Suprapubic skin (tissue), 4 donors: ENCODE measurements at regions not wholly inside any gene's neighbourhood (a gene's known extent, or its start where the extent isn't known, plus 50 kb on each side); places are given as distances from the start of the nearest gene placed in this dataset.

ENCODE experiments used
- DNase-seq, 2 donors: peaks; one replicate each; pipeline ENCODE4 v3.0.0-alpha.2; 2019; ENCODE audit warnings: low spot score in 2 of 2
- H3K27ac ChIP-seq: fragments of 200-600 bp; sonication (generic); one replicate; pipeline ENCODE4 v1.5.1; 2019
- H3K27me3 ChIP-seq: fragments of 200-600 bp; sonication (generic); one replicate; pipeline ENCODE4 v1.5.1; 2019
- H3K36me3 ChIP-seq: fragments of 200-600 bp; sonication (generic); one replicate; pipeline ENCODE4 v1.5.1; 2019
- H3K4me1 ChIP-seq: fragments of 200-600 bp; sonication (generic); one replicate; pipeline ENCODE4 v1.5.1; 2019
- H3K4me3 ChIP-seq: fragments of 200-600 bp; sonication (generic); one replicate; pipeline ENCODE4 v1.5.1; 2019; ENCODE audit warnings: mild to moderate bottlenecking
- H3K9me3 ChIP-seq: fragments of 200-600 bp; sonication (generic); one replicate; pipeline ENCODE4 v1.5.1; 2019
- EP300 ChIP-seq: sonication (generic); formaldehyde crosslinking; IDR thresholded peaks from one replicate; pipeline ENCODE4 v1.6.1; 2017; ENCODE audit warnings: antibody characterized with exemption
- POLR2A ChIP-seq, 2 donors: fragments of 450-650 bp; IDR thresholded peaks; one replicate each; pipeline ENCODE4 v1.6.1; 2017; ENCODE audit warnings: antibody characterized with exemption in 2 of 2, mild to moderate bottlenecking in 2 of 2, moderate library complexity in 2 of 2
- POLR2AphosphoS5 ChIP-seq, 3 donors: sonication (generic); formaldehyde crosslinking; IDR thresholded peaks; one replicate each; pipeline ENCODE4 v1.6.1; 2017; ENCODE audit warnings: antibody characterized with exemption in 3 of 3
- WGBS: methylation state at CpG from one replicate; pipeline ENCODE4 v1.1.5; 2018; 5-methylcytosine and 5-hydroxymethylcytosine counted together
- TF ChIP-seq, protein P1 (sequence below), 2 donors: fragments of 200-600 bp in 1 of 2; fragments of 450-650 bp in 1 of 2; sonication (generic) in 1 of 2; IDR thresholded peaks; one replicate each; pipeline ENCODE4 v1.5.1; 2016 to 2019; ENCODE audit warnings: antibody characterized with exemption in 2 of 2, mild to moderate bottlenecking in 1 of 2, moderate library complexity in 1 of 2

DNA sequence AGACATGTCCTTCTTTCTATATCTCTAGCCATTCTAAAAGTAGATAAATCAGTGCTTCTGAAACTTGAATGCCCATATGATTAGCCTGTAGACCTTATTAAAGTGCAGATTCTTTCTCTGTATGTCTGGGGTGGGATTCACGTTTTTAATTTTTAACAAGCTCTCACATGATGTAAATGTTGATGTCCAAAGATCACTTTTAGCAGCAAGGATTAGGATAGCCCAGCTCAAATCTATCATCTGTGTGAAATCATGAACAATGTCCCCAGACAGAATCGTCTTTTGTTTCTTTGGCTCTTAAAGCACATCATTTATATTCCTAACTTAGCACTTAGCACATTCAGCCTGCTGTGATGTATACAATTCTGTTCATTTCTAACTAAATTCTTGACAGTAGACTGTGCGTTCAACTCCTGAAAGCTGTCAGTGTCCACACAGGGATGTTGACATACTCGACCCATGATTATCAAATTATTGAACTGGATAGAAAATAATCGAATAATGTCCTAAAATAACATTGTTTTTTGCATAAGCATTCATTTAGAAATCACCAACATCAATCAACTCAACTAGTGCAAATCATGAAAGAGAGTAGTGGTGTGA, 102.1 kb upstream of the MLIP start:
- TF ChIP-seq POLR2A (IDR thresholded peaks at IDR 0.05): no peak
- no peak for TF ChIP-seq EP300
- TF ChIP-seq, protein P1, sequence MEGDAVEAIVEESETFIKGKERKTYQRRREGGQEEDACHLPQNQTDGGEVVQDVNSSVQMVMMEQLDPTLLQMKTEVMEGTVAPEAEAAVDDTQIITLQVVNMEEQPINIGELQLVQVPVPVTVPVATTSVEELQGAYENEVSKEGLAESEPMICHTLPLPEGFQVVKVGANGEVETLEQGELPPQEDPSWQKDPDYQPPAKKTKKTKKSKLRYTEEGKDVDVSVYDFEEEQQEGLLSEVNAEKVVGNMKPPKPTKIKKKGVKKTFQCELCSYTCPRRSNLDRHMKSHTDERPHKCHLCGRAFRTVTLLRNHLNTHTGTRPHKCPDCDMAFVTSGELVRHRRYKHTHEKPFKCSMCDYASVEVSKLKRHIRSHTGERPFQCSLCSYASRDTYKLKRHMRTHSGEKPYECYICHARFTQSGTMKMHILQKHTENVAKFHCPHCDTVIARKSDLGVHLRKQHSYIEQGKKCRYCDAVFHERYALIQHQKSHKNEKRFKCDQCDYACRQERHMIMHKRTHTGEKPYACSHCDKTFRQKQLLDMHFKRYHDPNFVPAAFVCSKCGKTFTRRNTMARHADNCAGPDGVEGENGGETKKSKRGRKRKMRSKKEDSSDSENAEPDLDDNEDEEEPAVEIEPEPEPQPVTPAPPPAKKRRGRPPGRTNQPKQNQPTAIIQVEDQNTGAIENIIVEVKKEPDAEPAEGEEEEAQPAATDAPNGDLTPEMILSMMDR (IDR thresholded peaks at IDR 0.05): no peak
- no peak for TF ChIP-seq POLR2AphosphoS5 (IDR thresholded peaks at IDR 0.05)
- no peak overlapping the region for H3K4me3 ChIP-seq
- no peaks in the 10 kb centered on the region for H3K9me3 ChIP-seq
- H3K27me3 ChIP-seq: no peaks in the 10 kb centered on the region
- H3K27ac ChIP-seq: no peak overlapping the region
- H3K4me1 ChIP-seq: no peaks in the 10 kb centered on the region
- DNase-seq: no peak
- no peaks in the 10 kb centered on the region for H3K36me3 ChIP-seq
- 90% methylated on average over 5 of the region's 5 CpGs for WGBS

DNA sequence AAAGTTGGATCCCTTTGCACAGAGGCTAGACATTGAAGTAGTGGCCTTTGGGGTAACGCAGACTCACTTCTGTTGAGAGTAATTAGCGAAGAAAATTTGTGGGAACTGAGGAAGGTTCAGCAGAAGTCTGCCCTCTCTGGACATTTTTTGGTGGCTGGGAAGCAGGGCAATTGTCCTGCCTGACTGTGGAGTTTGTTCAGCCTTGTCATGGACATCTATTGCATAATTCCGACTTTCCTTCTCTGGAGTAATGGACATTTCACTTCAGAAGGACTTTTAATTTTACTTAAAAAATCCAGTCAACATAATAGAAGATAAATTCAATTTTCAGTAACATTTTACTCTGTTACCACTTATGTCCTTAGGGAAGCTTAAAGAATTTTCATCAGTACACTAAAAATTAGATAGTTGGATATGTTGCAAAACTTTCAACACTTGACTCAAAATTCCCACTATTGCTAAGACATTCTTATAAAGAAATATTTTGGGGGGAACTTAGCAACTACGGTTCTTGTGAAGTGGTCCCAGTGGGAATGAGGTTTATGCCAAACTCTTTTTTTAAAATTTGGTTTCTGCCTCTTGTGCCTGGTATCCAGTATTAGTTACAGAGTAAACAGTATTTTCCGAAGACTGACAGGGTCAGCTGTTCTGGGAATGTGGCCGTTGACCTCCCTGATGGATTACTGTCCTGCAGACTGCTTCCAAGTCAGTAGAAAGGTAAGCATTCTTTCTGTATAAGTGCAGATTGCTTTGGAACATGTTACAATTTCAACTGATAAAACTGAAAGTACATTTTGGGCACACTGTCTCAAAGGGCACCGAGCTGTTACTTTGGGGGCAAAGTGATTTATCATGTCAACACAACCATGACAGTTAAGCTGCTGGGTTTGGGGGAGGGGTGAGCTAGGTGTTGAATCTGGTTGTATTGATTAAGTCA, 100.6 kb upstream of the MLIP start:
- WGBS: 58% methylated on average over 7 of the region's 7 CpGs
- Histone ChIP-seq H3K4me3 (no peak overlapping the region), H3K27ac (no peak overlapping the region), H3K36me3 (no peaks in the 10 kb centered on the region), H3K9me3 (no peaks in the 10 kb centered on the region), H3K27me3 (no peaks in the 10 kb centered on the region), H3K4me1 (no peaks in the 10 kb centered on the region)
- TF ChIP-seq, protein P1 (IDR thresholded peaks at IDR 0.05): no peak
- TF ChIP-seq POLR2A (IDR thresholded peaks at IDR 0.05) (no peak), POLR2AphosphoS5 (IDR thresholded peaks at IDR 0.05) (no peak), EP300 (no peak)
- DNase-seq: no peak

DNA sequence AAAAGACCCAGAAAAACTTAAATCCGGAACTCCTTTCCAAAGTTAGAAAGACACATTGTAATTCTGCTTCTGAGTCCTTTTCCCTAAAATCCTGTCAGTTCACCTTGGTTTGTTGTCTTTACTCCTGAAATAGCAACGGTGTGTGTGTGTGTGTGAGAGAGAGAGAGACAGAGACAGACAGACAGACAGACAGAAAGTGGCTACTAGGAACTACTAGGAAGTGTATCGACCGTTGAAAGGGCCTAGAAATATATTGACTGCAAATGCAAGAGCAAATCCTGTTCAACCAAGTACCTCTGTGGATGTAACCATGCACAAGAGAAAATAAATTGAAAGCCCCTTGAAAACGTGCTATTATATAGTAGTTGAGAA, 100.0 kb upstream of the MLIP start:
- Histone ChIP-seq H3K9me3 (no peaks in the 10 kb centered on the region), H3K36me3 (no peaks in the 10 kb centered on the region), H3K4me1 (no peaks in the 10 kb centered on the region), H3K27ac (no peak overlapping the region), H3K4me3 (no peak overlapping the region), H3K27me3 (no peaks in the 10 kb centered on the region)
- WGBS: 66% methylated on average over 5 of the region's 5 CpGs
- TF ChIP-seq, protein P1 (IDR thresholded peaks at IDR 0.05): no peak
- TF ChIP-seq POLR2A (IDR thresholded peaks at IDR 0.05): no peak
- no peak for TF ChIP-seq POLR2AphosphoS5 (IDR thresholded peaks at IDR 0.05)
- TF ChIP-seq EP300: no peak
- DNase-seq: no peak

DNA sequence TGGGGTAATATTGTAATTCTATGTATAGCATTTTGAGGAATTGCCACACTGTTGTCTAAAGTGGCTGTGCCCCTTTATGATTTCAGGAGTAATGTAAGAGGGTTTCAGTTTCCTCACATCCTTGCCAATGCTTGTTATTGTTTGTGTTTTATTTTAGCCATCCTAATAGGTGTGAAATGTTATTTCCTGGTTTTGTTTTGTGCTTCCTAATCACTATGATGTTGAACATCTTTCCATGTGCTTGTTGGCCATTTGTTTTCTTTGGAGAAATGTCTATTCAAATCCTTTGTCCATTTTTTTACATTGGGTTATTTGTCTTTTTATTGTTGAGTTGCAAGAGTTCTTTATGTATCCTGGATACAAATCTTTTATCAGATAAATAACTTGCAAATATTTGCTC, 97.3 kb upstream of the MLIP start:
- H3K4me3 ChIP-seq: no peak overlapping the region
- no peaks in the 10 kb centered on the region for H3K27me3 ChIP-seq
- H3K36me3 ChIP-seq: no peaks in the 10 kb centered on the region
- no peak for DNase-seq
- no peak overlapping the region for H3K27ac ChIP-seq
- no peaks in the 10 kb centered on the region for H3K4me1 ChIP-seq
- no peaks in the 10 kb centered on the region for H3K9me3 ChIP-seq
- no peak for TF ChIP-seq POLR2AphosphoS5 (IDR thresholded peaks at IDR 0.05)

DNA sequence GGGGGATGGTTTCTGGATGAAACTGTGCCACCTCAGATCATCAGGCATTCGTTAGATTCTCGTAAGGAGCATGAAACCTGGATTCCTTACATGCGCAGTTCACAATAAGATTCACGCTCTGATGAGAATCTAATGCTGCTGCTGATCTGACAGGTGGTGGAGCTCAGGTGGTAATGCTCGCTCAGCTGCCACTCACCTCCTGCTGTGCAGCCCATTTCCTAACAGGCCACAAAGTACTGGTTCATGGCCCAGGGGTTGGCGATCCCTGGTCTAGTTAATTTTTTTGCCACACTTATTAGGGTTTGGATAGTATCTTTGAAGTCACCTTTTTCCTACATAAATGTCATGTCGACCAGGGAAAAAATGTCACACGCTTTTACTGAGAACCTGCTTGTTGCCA, 96.8 kb upstream of the MLIP start:
- no peak overlapping the region for H3K27ac ChIP-seq
- TF ChIP-seq POLR2A (IDR thresholded peaks at IDR 0.05): no peak
- no peak for TF ChIP-seq EP300
- TF ChIP-seq POLR2AphosphoS5 (IDR thresholded peaks at IDR 0.05): no peak
- no peak overlapping the region for H3K4me3 ChIP-seq
- WGBS: 93% methylated on average over 8 of the region's 8 CpGs
- H3K9me3 ChIP-seq: no peaks in the 10 kb centered on the region
- no peaks in the 10 kb centered on the region for H3K4me1 ChIP-seq
- no peaks in the 10 kb centered on the region for H3K36me3 ChIP-seq
- no peak for DNase-seq
- H3K27me3 ChIP-seq: no peaks in the 10 kb centered on the region

DNA sequence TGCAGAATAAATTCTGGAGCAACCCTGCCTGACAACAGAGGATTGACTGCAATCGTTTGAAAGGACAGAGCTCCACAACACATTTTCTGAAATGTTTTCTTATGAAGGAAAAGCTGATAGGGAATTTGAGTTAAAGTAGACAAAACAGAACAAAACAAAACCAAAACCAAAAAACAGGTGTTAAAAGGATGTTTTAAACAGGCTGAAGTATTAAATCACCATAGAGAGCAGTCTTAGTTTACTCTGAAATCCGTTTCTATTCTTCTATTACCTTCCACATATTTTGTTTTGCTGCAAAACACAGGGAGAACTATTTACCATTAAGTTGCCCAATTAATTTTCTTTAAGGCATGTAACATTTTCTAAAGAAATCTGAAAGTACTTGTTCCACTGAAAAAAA, 93.4 kb upstream of the MLIP start:
- DNase-seq: no peak
- no peak overlapping the region for H3K27ac ChIP-seq
- TF ChIP-seq POLR2AphosphoS5 (IDR thresholded peaks at IDR 0.05) (no peak), POLR2A (IDR thresholded peaks at IDR 0.05) (no peak), EP300 (no peak)
- TF ChIP-seq, protein P1 (IDR thresholded peaks at IDR 0.05): no peak
- no peaks in the 10 kb centered on the region for H3K36me3 ChIP-seq
- H3K9me3 ChIP-seq: no peaks in the 10 kb centered on the region
- H3K4me3 ChIP-seq: no peak overlapping the region
- H3K27me3 ChIP-seq: no peaks in the 10 kb centered on the region
- 60% methylated on average over 2 of the region's 2 CpGs for WGBS
- no peaks in the 10 kb centered on the region for H3K4me1 ChIP-seq
